SK-N-SH (cell line): ENCODE measurements at regions not wholly inside any gene's neighbourhood (a gene's known extent, or its start where the extent isn't known, plus 50 kb on each side); places are given as distances from the start of the nearest gene placed in this dataset.

ENCODE experiments used
- MEF2A ChIP-seq: IDR thresholded peaks from 2 replicates; pipeline ENCODE4 v1.4.0; 2012; ENCODE audit warnings: low read depth, borderline replicate concordance
- USF2 ChIP-seq: fragments of 150-350 bp; IDR thresholded peaks from 2 replicates; pipeline ENCODE4 v1.6.1; 2017; ENCODE audit warnings: antibody characterized with exemption, low read length, low read depth, borderline replicate concordance
- TF ChIP-seq, protein P1 (sequence below): IDR thresholded peaks from 2 replicates; pipeline ENCODE4 v1.4.0; 2012; ENCODE audit warnings: low read depth, borderline replicate concordance
- TF ChIP-seq, protein P2 (sequence below): fragments of 200-600 bp; sonication (generic); IDR thresholded peaks from 2 replicates; pipeline ENCODE4 v1.6.1; 2017; ENCODE audit warnings: antibody characterized with exemption, mild to moderate bottlenecking, moderate library complexity
- TF ChIP-seq, protein P3 (sequence below): IDR thresholded peaks from 2 replicates; pipeline ENCODE4 v1.6.1; 2012; ENCODE audit warnings: mild to moderate bottlenecking, low read depth, low read length, moderate library complexity

- TF ChIP-seq, protein P1, sequence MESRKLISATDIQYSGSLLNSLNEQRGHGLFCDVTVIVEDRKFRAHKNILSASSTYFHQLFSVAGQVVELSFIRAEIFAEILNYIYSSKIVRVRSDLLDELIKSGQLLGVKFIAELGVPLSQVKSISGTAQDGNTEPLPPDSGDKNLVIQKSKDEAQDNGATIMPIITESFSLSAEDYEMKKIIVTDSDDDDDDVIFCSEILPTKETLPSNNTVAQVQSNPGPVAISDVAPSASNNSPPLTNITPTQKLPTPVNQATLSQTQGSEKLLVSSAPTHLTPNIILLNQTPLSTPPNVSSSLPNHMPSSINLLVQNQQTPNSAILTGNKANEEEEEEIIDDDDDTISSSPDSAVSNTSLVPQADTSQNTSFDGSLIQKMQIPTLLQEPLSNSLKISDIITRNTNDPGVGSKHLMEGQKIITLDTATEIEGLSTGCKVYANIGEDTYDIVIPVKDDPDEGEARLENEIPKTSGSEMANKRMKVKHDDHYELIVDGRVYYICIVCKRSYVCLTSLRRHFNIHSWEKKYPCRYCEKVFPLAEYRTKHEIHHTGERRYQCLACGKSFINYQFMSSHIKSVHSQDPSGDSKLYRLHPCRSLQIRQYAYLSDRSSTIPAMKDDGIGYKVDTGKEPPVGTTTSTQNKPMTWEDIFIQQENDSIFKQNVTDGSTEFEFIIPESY = no peak
- TF ChIP-seq, protein P2, sequence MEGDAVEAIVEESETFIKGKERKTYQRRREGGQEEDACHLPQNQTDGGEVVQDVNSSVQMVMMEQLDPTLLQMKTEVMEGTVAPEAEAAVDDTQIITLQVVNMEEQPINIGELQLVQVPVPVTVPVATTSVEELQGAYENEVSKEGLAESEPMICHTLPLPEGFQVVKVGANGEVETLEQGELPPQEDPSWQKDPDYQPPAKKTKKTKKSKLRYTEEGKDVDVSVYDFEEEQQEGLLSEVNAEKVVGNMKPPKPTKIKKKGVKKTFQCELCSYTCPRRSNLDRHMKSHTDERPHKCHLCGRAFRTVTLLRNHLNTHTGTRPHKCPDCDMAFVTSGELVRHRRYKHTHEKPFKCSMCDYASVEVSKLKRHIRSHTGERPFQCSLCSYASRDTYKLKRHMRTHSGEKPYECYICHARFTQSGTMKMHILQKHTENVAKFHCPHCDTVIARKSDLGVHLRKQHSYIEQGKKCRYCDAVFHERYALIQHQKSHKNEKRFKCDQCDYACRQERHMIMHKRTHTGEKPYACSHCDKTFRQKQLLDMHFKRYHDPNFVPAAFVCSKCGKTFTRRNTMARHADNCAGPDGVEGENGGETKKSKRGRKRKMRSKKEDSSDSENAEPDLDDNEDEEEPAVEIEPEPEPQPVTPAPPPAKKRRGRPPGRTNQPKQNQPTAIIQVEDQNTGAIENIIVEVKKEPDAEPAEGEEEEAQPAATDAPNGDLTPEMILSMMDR = no peak
- TF ChIP-seq, protein P3, sequence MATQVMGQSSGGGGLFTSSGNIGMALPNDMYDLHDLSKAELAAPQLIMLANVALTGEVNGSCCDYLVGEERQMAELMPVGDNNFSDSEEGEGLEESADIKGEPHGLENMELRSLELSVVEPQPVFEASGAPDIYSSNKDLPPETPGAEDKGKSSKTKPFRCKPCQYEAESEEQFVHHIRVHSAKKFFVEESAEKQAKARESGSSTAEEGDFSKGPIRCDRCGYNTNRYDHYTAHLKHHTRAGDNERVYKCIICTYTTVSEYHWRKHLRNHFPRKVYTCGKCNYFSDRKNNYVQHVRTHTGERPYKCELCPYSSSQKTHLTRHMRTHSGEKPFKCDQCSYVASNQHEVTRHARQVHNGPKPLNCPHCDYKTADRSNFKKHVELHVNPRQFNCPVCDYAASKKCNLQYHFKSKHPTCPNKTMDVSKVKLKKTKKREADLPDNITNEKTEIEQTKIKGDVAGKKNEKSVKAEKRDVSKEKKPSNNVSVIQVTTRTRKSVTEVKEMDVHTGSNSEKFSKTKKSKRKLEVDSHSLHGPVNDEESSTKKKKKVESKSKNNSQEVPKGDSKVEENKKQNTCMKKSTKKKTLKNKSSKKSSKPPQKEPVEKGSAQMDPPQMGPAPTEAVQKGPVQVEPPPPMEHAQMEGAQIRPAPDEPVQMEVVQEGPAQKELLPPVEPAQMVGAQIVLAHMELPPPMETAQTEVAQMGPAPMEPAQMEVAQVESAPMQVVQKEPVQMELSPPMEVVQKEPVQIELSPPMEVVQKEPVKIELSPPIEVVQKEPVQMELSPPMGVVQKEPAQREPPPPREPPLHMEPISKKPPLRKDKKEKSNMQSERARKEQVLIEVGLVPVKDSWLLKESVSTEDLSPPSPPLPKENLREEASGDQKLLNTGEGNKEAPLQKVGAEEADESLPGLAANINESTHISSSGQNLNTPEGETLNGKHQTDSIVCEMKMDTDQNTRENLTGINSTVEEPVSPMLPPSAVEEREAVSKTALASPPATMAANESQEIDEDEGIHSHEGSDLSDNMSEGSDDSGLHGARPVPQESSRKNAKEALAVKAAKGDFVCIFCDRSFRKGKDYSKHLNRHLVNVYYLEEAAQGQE = no peak
- TF ChIP-seq USF2 = no peak
- no peak for TF ChIP-seq MEF2A
Measured at GRCh38 chr10:35926846-35927245, 284.8 kb upstream of the FZD8 start.
